Keratinocyte (primary cell): ENCODE measurements at regions not wholly inside any gene's neighbourhood (a gene's known extent, or its start where the extent isn't known, plus 50 kb on each side); places are given as distances from the start of the nearest gene placed in this dataset.

Source experiments
- DNase-seq: peaks from one replicate; pipeline ENCODE4 v3.0.0-alpha.2; 2011; ENCODE audit warnings: low read depth, missing footprints, low spot score
- FAIRE-seq: peaks from 2 replicates; lab custom pipeline; 2011; peaks lifted over from hg19 to GRCh38; lab: Jason Lieb, UNC
- H2AFZ ChIP-seq: 2 replicates; pipeline ENCODE4 v1.6.0; 2012; ENCODE audit warnings: low read length, control low read depth, inconsistent platforms; ENCODE audit not compliant: control insufficient read depth
- H3K27ac ChIP-seq: 2 replicates; pipeline ENCODE4 v1.5.1; 2011; ENCODE audit warnings: low read length; ENCODE audit not compliant: control insufficient read depth, insufficient read depth
- H3K27me3 ChIP-seq: 3 replicates; pipeline ENCODE4 v1.6.0; 2011; ENCODE audit warnings: low read length; ENCODE audit not compliant: control insufficient read depth, insufficient read depth; ENCODE audit errors: extremely low read depth
- H3K36me3 ChIP-seq, 2 experiments: 2 replicates in 1 of 2; 3 replicates in 1 of 2; pipeline ENCODE4 v1.5.1; 2011; ENCODE audit warnings: low read length in 2 of 2, mild to moderate bottlenecking in 1 of 2; ENCODE audit not compliant: control insufficient read depth in 2 of 2, insufficient read depth in 2 of 2; ENCODE audit errors: extremely low read depth in 1 of 2
- H3K4me1 ChIP-seq: 3 replicates; pipeline ENCODE4 v1.5.1; 2011; ENCODE audit warnings: low read length; ENCODE audit not compliant: control insufficient read depth, insufficient read depth; ENCODE audit errors: extremely low read depth
- H3K4me2 ChIP-seq: 3 replicates; pipeline ENCODE4 v1.6.0; 2011; ENCODE audit warnings: low read depth, low read length; ENCODE audit not compliant: control insufficient read depth, insufficient read depth; ENCODE audit errors: extremely low read depth
- H3K4me3 ChIP-seq, 3 experiments: fragments of 200-600 bp in 1 of 3; sonication (generic) in 1 of 3; 2 replicates in 2 of 3; 3 replicates in 1 of 3; pipeline ENCODE4 v1.5.1; 2011 to 2016; ENCODE audit warnings: low read length in 3 of 3, mild to moderate bottlenecking in 3 of 3, control low read depth in 2 of 3, inconsistent platforms in 1 of 3, low read depth in 1 of 3, mixed read lengths in 1 of 3, mixed run types in 1 of 3, moderate library complexity in 1 of 3; ENCODE audit not compliant: control insufficient read depth in 2 of 3, insufficient read depth in 2 of 3; ENCODE audit errors: extremely low read depth in 1 of 3
- H3K79me2 ChIP-seq: 2 replicates; pipeline ENCODE4 v1.6.0; 2012; ENCODE audit warnings: low read length; ENCODE audit not compliant: control insufficient read depth, insufficient read depth
- H3K9ac ChIP-seq: 3 replicates; pipeline ENCODE4 v1.6.0; 2011; ENCODE audit warnings: low read length; ENCODE audit not compliant: control insufficient read depth, insufficient read depth; ENCODE audit errors: extremely low read depth
- H3K9me1 ChIP-seq: 3 replicates; pipeline ENCODE4 v1.6.0; 2011; ENCODE audit warnings: low read length; ENCODE audit not compliant: control insufficient read depth, insufficient read depth; ENCODE audit errors: extremely low read depth
- H3K9me3 ChIP-seq: 2 replicates; pipeline ENCODE4 v1.5.1; 2012; ENCODE audit warnings: low read depth, low read length; ENCODE audit not compliant: control insufficient read depth
- H4K20me1 ChIP-seq: 3 replicates; pipeline ENCODE4 v1.6.0; 2011; ENCODE audit warnings: low read length; ENCODE audit not compliant: control insufficient read depth, insufficient read depth; ENCODE audit errors: extremely low read depth
- EZH2 ChIP-seq: IDR thresholded peaks from one replicate; pipeline ENCODE4 v1.6.1; 2012; ENCODE audit warnings: inconsistent platforms, mild to moderate bottlenecking, low read length, moderate library complexity
- dilution Hi-C: fragments of 300-500 bp; cut with MboI; formaldehyde crosslinking; loops from one replicate; pipeline ENCODE4 v1.7.0; 2020; ENCODE audit warnings: low sequenced_read_pairs; ENCODE audit not compliant: extremely low pct_ligation_motif_present
- TF ChIP-seq, protein P1 (sequence below), 3 experiments: IDR thresholded peaks in 1 of 3; conservative IDR thresholded peaks in 1 of 3; optimal IDR thresholded peaks in 1 of 3; 2 replicates in 2 of 3; 3 replicates in 1 of 3; pipeline versions ENCODE3 to v1.5.1; 2011; ENCODE audit warnings: low read length in 3 of 3, mild to moderate bottlenecking in 3 of 3, moderate library complexity in 2 of 3, control low read depth in 1 of 3, inconsistent platforms in 1 of 3; ENCODE audit not compliant: insufficient read depth in 2 of 3; ENCODE audit errors: extremely low read depth in 1 of 3

DNA sequence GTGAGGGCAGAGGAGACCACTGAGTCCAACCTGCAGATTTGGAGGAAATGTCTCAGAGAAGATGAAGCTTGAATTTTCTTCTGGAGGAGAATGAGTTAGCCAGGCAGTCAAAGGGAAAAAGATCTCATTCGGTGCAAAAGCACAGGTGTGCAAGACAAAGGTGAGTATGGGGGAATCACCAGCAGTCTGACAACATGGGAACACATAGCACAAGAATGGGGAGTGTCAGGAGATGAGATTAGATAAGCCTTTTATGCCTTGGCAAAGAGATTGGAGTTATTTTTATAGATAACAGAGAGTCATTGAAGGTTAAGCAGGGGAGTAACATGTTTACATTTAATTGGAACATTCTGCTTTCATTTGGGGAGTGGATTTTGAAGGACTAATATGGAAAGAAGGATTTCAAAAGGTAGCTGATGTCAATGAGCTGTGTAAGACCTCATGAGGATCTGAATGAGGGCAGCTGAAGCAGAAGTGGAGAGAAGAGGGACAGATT, 171.3 kb upstream of the NTF3 start:
- Histone ChIP-seq H2AFZ (no peak overlapping the region), H3K79me2 (no peaks in the 10 kb centered on the region), H4K20me1 (no peaks in the 10 kb centered on the region), H3K27ac (no peak overlapping the region), H3K27me3 (no peaks in the 10 kb centered on the region), H3K9me3 (no peaks in the 10 kb centered on the region), H3K36me3 (no peaks in the 10 kb centered on the region), H3K9ac (no peak overlapping the region), H3K4me2 (no peak overlapping the region), H3K4me1 (peaks cover 9% of the 10 kb centered on the region), H3K4me3 (no peak overlapping the region), H3K9me1 (no peaks in the 10 kb centered on the region)
- dilution Hi-C loops: no loop called here
- FAIRE-seq (no peak), DNase-seq (no peak)
- no peak for TF ChIP-seq EZH2
- TF ChIP-seq, protein P1, sequence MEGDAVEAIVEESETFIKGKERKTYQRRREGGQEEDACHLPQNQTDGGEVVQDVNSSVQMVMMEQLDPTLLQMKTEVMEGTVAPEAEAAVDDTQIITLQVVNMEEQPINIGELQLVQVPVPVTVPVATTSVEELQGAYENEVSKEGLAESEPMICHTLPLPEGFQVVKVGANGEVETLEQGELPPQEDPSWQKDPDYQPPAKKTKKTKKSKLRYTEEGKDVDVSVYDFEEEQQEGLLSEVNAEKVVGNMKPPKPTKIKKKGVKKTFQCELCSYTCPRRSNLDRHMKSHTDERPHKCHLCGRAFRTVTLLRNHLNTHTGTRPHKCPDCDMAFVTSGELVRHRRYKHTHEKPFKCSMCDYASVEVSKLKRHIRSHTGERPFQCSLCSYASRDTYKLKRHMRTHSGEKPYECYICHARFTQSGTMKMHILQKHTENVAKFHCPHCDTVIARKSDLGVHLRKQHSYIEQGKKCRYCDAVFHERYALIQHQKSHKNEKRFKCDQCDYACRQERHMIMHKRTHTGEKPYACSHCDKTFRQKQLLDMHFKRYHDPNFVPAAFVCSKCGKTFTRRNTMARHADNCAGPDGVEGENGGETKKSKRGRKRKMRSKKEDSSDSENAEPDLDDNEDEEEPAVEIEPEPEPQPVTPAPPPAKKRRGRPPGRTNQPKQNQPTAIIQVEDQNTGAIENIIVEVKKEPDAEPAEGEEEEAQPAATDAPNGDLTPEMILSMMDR (optimal IDR thresholded peaks at IDR 0.05 in 1 of 3, IDR thresholded peaks at IDR 0.05 in 1 of 3, conservative IDR thresholded peaks at IDR 0.05 in 1 of 3; ENCODE audit: extremely low read depth in 1 of 3, insufficient read depth in 2 of 3, low read length in 3 of 3): no peak

DNA sequence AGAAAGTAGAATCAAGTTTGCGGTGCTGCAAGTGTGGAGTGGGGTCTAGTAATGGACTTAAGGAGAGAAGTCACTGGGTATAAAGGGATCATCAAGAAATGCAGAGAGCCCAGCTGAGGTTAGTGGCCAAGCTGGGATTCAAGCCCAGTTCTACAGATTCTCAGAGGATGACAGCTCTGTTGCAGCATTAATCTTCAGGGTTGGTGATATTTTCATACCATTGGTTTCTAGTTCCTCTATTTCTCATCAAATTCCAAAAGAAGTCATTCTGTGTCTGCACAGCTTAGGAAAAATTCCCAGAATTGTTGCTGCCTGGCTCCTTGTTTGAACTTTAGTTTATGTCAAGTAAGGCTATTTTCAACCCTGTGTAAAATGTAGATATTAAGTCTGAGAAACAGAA, 169.5 kb upstream of the NTF3 start:
- no peak for TF ChIP-seq EZH2
- TF ChIP-seq, protein P1 (optimal IDR thresholded peaks at IDR 0.05 in 1 of 3, IDR thresholded peaks at IDR 0.05 in 1 of 3, conservative IDR thresholded peaks at IDR 0.05 in 1 of 3; ENCODE audit: extremely low read depth in 1 of 3, insufficient read depth in 2 of 3, low read length in 3 of 3): no peak
- Histone ChIP-seq H3K9me3 (no peaks in the 10 kb centered on the region), H4K20me1 (no peaks in the 10 kb centered on the region), H3K4me3 (no peak overlapping the region), H3K4me1 (peaks cover 9% of the 10 kb centered on the region), H3K9me1 (no peaks in the 10 kb centered on the region), H3K27ac (no peak overlapping the region), H3K36me3 (no peaks in the 10 kb centered on the region), H3K9ac (no peak overlapping the region), H2AFZ (no peak overlapping the region), H3K4me2 (no peak overlapping the region), H3K27me3 (no peaks in the 10 kb centered on the region), H3K79me2 (no peaks in the 10 kb centered on the region)
- DNase-seq (no peak), FAIRE-seq (no peak)
- dilution Hi-C loops: no loop called here
